ENCODE measurements at regions not wholly inside any gene's neighbourhood (a gene's known extent, or its start where the extent isn't known, plus 50 kb on each side); places are given as distances from the start of the nearest gene placed in this dataset.

DNA sequence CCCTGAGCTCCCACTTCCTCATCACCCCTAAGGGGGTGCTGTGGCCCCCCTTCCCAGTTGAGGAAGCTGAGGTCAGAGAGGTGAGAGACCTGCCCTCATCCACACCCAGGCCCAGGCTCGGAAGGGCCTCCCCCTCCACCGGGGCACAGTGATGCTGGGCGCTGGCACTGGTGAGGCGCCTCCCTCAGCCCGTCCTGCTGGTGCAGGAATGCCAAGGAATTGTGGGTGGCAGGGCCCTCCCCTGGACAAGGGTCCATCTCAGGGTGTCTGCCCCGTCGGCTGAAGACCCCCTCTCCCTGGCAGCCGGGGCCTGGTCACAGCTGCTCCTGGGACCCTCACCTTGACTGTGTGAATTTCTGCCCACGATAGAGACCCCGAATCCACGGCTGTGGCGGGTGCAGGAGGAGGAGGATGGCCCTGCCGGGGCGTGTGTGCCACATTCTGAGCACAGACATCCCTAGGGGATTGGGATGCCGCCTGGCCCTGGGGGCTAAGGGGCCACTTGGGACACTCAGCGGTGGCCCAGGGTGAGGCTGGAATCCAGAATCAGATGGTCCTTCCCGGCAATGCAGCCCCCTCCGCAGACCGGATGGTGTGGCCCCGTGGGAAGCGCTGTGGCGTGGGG is 70.2 kb upstream of the GATA5 start:
- no peak for DNase-seq

- no peak for DNase-seq
Measured at GRCh38 chr20:62546606-62547005, 70.8 kb upstream of the GATA5 start.

DNA sequence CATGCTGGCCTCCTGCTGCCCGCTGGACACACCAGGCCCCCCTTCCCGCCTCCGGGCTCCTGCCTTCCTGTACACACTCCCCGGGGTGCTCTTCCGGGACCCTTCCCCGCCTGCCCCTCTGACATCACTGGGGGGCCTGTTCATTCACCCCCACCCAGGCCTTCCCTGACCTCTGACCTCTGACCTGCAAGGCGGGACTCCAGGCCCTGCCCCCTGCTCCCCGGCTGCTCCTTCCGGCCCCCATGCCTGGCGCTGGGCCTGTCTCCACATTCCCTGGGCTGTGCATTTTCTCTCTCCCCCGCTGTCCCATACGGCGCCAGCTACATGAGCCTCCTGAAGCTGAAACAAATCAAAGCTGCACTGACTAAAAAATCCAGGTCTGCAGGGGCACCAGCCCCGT is 71.6 kb upstream of the GATA5 start:
- no peak for DNase-seq

- no peak for DNase-seq
Measured at GRCh38 chr20:62548471-62548870, 72.7 kb upstream of the GATA5 start.

DNA sequence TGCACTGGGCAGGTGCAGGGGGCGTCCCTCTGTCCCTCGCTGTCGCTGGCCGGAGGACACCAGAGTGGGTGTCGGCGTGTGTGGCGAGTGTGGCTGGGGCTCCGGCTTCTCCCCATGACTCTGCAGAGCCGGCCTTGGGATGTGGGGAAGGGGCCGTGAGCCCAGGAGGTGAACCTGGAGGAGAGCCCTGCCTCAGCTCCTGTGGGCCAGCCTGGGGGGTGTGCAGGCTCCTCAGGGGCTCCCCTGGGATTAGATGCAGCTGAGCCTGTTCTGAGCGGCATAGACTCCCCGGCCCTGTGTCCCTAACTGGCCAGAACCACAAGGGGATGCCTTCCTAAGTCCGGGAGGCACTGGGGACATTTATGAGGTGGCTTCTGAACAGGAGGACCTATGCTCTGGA is 73.2 kb upstream of the GATA5 start:
- no peak for DNase-seq

GRCh38 chr20:62549499-62550086 is 73.8 kb upstream of the GATA5 start:
- no peak for DNase-seq

DNA sequence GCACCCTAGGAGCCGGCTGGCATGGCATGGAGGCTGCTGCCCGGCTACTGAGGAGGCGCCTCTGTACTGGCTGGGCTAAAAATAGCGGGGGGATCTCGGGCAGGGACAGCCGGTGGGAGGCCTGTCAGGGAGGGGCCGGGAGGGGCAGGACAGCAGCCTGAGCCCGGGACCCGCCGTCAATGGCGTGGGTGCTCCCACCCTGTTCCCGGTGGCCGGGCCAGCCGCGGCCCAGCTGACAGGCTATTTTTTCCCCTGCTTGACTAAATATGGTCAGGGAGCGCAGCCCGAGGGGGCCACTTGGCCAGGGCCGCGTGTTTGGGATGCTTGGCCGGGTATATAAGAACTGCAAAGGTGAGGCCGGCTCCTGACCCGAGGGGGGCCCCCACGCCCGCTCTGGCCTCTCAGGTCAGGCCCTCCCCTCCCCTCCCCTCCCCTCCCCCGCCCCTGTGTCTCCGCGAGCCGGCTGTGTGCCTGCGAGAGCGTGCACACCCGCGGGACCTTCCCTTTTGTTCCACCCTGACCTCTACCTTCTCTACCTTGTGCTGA is 74.4 kb upstream of the GATA5 start:
- DNase-seq = no peak

GRCh38 chr20:62551407-62552323 is 75.9 kb upstream of the GATA5 start:
- no peak for DNase-seq

GRCh38 chr20:62552613-62553012 is 76.8 kb upstream of the GATA5 start:
- no peak for DNase-seq

- DNase-seq = no peak
Measured at GRCh38 chr20:62553136-62553837, 77.5 kb upstream of the GATA5 start.

- DNase-seq = no peak
Measured at GRCh38 chr20:62553838-62554161, 78.0 kb upstream of the GATA5 start.

DNA sequence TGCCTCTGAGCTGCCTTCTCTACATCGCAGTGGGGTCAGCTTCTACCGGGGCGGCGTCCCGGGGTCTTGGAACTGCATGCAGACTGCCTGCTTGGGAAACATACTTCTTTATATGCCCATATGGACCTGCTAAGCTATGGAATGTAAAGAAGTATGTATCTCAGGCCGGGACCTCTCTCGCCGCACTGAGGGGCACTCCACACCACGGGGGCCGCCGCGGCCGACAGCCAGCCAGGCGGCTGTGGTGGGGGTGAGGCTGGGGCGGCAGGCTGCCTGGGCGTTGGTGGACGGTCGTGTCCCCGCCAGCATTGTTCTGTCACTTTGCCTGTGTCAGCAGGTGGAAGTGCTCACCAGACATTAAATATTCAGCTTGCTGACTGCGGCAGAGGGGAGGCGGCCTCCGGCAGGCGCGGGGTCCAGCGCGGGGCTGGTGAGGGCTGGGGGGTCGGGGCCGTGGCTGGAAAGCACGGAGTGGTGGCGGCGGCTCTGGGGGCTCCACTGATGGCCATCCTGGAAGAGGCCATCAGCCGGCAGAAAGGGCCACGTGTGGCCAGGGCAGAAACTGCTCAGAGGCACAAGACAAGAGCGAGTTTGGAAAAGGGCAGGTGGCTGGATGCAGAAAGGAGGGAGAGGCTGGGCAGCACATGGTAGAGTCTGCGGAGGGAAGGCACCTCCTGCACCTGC is 78.6 kb upstream of the GATA5 start:
- peak; percentile 23 for DNase-seq

DNA sequence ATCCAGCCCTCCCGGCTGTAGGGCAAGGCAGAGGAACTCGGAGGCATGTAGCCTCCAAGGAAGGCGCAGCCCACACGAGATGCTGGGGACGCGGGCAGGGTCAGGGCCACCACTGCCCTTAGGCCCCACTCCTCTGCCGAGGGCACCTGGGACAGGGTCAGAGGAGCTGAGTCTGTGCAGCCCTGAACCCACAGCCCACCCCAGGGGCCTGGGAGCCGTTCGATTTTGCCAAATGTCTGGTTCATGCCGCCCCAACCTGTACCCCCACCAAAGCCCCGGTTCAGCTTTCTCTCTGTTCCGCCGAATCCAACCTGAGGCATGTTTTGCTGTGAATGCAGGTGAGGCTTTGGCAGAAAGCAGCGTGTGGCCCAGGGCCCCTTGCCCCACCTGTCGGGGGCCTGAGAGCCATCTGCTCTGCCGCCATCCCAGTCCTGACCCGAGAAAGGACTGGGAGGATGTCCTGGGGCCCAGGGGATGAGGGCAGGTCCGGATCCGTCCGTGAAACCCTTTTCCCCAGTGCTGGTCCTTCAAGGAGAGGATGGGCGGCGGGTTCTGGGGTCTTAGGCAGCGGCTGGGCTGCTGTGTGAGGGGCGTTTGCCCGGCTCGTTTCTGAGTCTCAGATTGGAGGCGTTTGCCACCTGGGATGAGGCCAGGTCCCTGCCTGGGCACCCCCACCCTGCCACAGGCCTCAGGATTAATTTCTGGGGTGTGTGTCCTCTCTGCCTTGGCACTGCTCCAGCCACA is 79.3 kb upstream of the GATA5 start:
- DNase-seq = no peak

DNA sequence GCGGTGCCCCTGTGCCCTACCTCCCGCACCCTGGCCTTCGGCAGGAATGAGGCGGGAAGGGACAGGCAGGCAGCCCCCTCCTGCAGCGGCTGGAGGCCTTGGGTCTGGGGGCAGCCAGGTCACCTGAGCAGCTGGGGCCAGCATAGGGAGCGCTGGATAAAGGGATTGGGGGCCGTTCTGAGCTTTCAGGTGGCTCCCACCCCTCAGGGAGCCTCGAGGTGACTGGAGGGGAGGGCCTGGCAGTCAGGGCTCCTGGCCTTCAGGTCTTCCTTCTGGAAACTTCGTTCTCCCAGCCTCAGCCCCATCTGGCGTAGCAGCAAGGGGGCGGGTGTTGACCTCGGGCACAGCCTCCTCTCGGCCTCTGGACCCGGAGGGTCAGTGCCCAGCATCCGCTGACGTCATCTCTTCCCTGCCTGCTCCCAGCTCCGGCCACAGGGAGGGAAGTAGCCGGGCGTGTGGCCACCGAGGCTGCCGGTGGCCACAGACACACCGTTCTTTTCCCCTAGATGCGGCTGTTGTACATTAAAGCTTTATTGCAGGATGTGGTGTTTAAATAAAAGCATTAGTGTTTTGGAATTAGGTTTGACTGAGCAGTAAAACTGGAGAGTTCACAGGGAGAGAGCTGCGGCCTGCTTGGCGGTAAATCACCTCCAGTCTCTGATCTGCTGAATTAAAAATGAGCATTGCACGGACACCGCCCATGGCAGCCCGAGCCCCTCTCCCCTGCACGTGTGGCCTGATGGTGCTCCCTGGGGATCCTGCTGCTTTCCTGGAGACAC is 80.0 kb upstream of the GATA5 start:
- DNase-seq = no peak

DNA sequence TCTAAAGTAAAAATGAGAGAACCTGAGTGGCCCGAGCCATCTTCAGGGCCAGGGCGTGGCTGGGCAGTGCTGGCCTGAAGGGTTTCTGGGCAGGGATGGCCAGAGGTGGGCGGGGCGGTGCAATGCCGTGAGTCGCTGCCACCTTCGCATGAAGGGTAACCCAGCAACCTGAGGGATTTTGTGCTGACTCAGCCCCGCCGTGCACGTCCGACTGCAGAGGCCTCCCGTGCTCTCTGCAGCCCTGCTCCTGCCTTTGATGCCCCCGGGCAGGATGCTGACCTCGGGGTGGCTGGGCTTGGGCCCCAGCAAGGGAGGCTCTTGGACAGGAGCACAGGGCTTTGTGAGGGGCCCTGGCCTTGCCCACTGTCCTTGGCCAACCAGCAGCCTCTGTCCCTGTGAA is 81.7 kb upstream of the GATA5 start:
- no peak for DNase-seq

GRCh38 chr20:62557999-62558408 is 82.2 kb upstream of the GATA5 start:
- DNase-seq = no peak

GRCh38 chr20:62558779-62559178 is 83.0 kb upstream of the GATA5 start:
- no peak for DNase-seq

- DNase-seq = no peak
Measured at GRCh38 chr20:62560162-62560561, 82.1 kb upstream of the SLCO4A1 start.

GRCh38 chr20:62561182-62561581 is 81.1 kb upstream of the SLCO4A1 start:
- no peak for DNase-seq

- no peak for DNase-seq
Measured at GRCh38 chr20:62561948-62562347, 80.4 kb upstream of the SLCO4A1 start.

- no peak for DNase-seq
Measured at GRCh38 chr20:62562831-62563230, 79.5 kb upstream of the SLCO4A1 start.
